Progenitor cell of endocrine pancreas (in vitro differentiated cells): ENCODE measurements at regions not wholly inside any gene's neighbourhood (a gene's known extent, or its start where the extent isn't known, plus 50 kb on each side); places are given as distances from the start of the nearest gene placed in this dataset.

ENCODE experiments used
- DNase-seq: peaks from one replicate; pipeline ENCODE4 v3.0.0; 2021; ENCODE audit warnings: low spot score; ENCODE audit not compliant: unreplicated experiment
- H3K27ac Mint-ChIP-seq: 2 replicates; pipeline ENCODE4 v1.8.0; 2021; ENCODE audit warnings: mild to moderate bottlenecking, moderate library complexity, mixed read lengths
- H3K27me3 Mint-ChIP-seq: 2 replicates; pipeline ENCODE4 v1.8.0; 2021; ENCODE audit warnings: mixed read lengths
- H3K36me3 Mint-ChIP-seq: 2 replicates; pipeline ENCODE4 v1.8.0; 2022; ENCODE audit warnings: mixed read lengths; ENCODE audit not compliant: insufficient read depth
- H3K4me1 Mint-ChIP-seq: 2 replicates; pipeline ENCODE4 v1.8.0; 2021; ENCODE audit warnings: low read depth, mixed read lengths
- H3K4me3 Mint-ChIP-seq: 2 replicates; pipeline ENCODE4 v1.8.0; 2021; ENCODE audit warnings: low read depth, mild to moderate bottlenecking, moderate library complexity, mixed read lengths
- H3K9me3 Mint-ChIP-seq: 2 replicates; pipeline ENCODE4 v1.8.0; 2021; ENCODE audit warnings: low read depth, mixed read lengths
- TF ChIP-seq, protein P1 (sequence below): fragments of 200-600 bp; sonication (generic); IDR thresholded peaks from one replicate; pipeline ENCODE4 v1.5.0; 2021; ENCODE audit warnings: antibody characterized with exemption, mild to moderate bottlenecking; ENCODE audit not compliant: unreplicated experiment

DNA sequence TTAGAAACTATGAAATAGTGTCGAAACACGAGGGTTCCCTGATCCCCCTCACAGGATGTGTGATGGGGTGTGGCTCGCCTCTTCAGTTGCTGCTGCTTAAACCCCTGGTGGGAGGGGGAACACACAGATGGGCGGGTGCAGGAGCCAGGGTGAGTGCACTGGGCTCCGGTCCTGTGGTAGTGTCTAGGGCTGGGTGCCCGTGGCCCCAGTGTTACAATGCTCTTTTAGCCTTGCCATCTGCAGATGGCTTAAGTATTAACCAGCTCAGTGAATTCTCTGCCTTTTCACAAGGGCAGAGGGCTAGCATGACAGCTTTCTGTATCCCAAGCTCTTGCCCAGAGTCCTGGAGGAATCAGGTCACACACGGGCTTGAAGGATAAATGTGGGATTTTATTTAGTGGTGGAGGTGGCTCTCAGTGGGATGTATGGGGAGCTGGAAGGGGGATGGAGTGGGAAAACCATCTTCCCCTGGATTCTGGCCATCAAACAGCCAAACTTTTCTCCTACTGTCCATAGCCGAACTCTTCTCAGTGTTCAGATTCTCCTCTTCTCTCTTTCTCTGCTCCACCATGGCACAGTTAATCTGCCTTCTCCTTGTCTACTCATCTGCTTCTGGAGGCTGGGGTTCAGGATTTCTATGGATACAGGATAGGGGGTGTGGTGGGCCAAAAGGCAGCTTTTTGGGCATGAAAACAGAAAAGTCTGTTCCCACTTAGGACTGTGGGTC is 659.0 kb downstream of the EPM2A start:
- TF ChIP-seq, protein P1, sequence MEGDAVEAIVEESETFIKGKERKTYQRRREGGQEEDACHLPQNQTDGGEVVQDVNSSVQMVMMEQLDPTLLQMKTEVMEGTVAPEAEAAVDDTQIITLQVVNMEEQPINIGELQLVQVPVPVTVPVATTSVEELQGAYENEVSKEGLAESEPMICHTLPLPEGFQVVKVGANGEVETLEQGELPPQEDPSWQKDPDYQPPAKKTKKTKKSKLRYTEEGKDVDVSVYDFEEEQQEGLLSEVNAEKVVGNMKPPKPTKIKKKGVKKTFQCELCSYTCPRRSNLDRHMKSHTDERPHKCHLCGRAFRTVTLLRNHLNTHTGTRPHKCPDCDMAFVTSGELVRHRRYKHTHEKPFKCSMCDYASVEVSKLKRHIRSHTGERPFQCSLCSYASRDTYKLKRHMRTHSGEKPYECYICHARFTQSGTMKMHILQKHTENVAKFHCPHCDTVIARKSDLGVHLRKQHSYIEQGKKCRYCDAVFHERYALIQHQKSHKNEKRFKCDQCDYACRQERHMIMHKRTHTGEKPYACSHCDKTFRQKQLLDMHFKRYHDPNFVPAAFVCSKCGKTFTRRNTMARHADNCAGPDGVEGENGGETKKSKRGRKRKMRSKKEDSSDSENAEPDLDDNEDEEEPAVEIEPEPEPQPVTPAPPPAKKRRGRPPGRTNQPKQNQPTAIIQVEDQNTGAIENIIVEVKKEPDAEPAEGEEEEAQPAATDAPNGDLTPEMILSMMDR = no peak
- peaks cover 5% of the 10 kb centered on the region for H3K4me1 Mint-ChIP-seq
- H3K9me3 Mint-ChIP-seq = peaks cover 13% of the 10 kb centered on the region

DNA sequence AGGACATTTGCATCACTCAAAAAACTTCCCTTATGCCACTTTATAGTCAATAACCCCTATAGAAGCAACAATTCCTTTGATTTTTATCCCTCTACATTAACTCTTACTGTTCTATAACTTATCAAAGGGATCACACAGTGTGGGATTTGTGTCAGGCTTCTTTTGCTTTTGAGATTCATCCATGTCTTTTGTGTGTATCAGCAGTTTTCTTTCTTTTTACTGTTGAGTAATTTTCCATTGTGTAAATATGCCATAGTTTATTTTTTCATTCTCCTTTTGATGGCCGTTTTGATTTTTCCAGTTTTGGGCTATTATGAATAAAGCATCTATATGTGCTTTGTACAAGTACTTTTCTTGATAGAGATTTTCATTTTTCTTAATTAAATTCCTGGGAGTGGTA is 657.9 kb downstream of the EPM2A start:
- H3K27me3 Mint-ChIP-seq = no peaks in the 10 kb centered on the region
- no peak overlapping the region for H3K4me3 Mint-ChIP-seq
- H3K4me1 Mint-ChIP-seq = peaks cover 5% of the 10 kb centered on the region
- H3K27ac Mint-ChIP-seq = no peak overlapping the region
- H3K36me3 Mint-ChIP-seq = peaks cover 4% of the 10 kb centered on the region
- no peak for DNase-seq
- TF ChIP-seq, protein P1 = no peak
- peaks cover 10% of the 10 kb centered on the region for H3K9me3 Mint-ChIP-seq

More for the DNA sequence above, 659.0 kb downstream of the EPM2A start:
- Mint-ChIP-seq H3K27ac (no peak overlapping the region), H3K4me3 (no peak overlapping the region), H3K36me3 (peaks cover 4% of the 10 kb centered on the region), H3K27me3 (no peaks in the 10 kb centered on the region)
- DNase-seq = no peak

DNA sequence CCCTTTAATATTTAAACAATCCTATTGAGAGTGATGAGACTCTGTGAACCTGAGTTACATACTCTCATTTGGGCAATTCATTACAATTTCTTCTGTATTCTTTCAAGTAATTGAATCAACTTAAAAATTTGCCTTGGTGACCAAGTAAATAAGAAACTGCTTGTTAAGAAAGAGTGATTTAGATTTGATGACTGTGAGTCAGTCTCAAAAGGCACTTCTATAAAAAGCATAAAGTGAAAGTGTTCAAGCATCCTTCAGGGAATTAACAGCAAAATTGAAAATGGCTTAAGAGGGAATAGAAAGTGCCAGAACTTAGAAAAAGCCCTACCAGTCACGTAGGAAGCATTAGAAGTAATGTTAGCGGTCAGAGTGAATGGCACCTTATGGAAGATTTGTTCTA is 654.7 kb downstream of the EPM2A start:
- no peak overlapping the region for H3K27ac Mint-ChIP-seq
- H3K27me3 Mint-ChIP-seq = no peaks in the 10 kb centered on the region
- no peak overlapping the region for H3K4me3 Mint-ChIP-seq
- TF ChIP-seq, protein P1 = no peak
- H3K9me3 Mint-ChIP-seq = peaks cover 6% of the 10 kb centered on the region
- no peak for DNase-seq
- H3K4me1 Mint-ChIP-seq = peaks cover under 1% of the 10 kb centered on the region
- H3K36me3 Mint-ChIP-seq = peaks cover under 1% of the 10 kb centered on the region

DNA sequence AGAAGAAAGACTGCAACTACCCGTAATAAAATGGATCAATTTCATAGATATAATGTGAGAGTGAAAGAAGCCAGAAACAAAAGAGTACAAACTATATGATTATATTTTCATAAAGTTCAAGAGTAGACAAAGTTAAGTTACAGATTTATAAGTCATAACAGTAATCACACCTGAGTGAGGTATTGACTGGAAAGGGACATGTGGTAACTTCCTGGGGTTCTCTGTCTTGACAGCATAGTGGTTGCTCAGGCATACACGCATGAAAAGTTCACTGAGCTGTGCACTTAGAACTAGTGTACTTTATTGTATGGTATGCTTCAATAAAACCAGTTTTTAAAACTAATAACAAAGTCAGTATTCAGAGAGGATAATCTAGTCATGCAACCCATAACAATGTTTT is 653.6 kb downstream of the EPM2A start:
- Mint-ChIP-seq H3K9me3 (peaks cover 3% of the 10 kb centered on the region), H3K27ac (no peak overlapping the region), H3K4me3 (no peak overlapping the region), H3K27me3 (no peaks in the 10 kb centered on the region), H3K4me1 (no peaks in the 10 kb centered on the region), H3K36me3 (no peaks in the 10 kb centered on the region)
- TF ChIP-seq, protein P1 = no peak
- no peak for DNase-seq

DNA sequence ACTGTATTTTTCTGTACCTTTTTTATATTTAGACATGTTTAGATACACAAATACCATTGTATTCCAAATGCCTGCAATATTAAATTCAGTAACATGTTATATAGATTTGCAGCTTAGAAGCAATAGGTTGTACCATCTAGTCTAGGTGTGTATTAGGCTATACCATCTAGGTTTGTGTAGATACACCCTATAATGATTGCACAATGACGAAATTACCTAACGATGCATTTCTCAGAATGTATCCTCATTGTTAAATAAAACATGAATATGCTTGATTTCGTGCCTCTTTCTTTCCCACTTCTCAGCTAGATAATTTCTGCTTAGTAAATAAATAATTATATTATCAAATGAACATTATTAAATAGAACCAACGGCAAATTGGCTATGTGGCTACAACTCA is 653.0 kb downstream of the EPM2A start:
- no peaks in the 10 kb centered on the region for H3K4me1 Mint-ChIP-seq
- H3K4me3 Mint-ChIP-seq = no peak overlapping the region
- no peak for DNase-seq
- H3K9me3 Mint-ChIP-seq = peaks cover 2% of the 10 kb centered on the region
- no peak overlapping the region for H3K27ac Mint-ChIP-seq
- no peaks in the 10 kb centered on the region for H3K36me3 Mint-ChIP-seq
- TF ChIP-seq, protein P1 = no peak
- H3K27me3 Mint-ChIP-seq = no peaks in the 10 kb centered on the region
